DMS153 (cell line): ENCODE measurements at regions not wholly inside any gene's neighbourhood (a gene's known extent, or its start where the extent isn't known, plus 50 kb on each side); places are given as distances from the start of the nearest gene placed in this dataset.

Source experiments
- DNase-seq: peaks from one replicate; lab custom pipeline; 2025; lab: John Stamatoyannopoulos, UW

- DNase-seq: no peak
Observed at GRCh38 chr5:58255386-58255785, 204.5 kb downstream of the PLK2 start.

DNA sequence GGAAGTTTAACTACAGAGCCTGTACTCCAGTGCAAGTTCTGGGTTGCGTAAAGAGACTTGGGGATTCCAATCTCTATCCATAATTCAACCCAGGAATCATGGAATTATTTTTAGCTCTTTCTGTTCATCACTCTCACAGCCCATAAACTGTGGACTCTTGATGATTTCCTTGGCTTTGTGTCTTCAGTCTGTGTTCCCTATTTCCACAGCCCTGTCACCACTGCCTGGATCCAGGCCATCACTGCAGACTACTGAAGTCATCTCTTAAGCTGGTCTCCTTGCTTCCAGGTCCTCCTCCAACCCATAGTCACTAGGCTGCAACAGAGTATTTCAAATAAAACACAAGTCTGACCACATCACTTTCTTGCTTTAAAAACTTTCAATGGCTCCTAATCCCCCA, 211.7 kb downstream of the PLK2 start:
- DNase-seq: no peak

DNA sequence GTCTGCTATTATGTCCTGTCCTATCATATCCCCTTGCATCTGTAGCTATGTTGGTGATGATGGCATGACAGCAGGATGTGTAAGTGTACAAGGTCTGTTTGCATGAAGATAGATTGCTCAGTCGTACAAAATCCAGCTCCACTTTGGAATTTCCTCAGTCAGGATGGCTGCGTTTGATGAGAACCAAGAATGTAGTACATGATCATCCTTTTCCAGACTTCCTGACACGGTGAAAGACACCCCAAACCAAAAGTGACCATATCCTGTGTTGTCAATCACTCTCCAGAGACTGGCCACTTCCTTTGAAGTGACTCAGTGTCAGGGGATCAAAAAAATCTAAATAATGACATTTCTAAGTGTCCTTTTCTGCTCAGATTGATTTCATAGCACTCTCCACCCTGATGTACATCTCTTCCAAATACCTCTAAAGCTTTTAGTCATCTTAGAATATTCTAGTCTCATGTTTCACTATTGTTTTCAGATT, 213.4 kb downstream of the PLK2 start:
- DNase-seq: no peak

GRCh38 chr5:58245476-58245840, 214.4 kb downstream of the PLK2 start:
- DNase-seq: peak; percentile 53

- no peak for DNase-seq
Observed at GRCh38 chr5:58244819-58245475, 214.9 kb downstream of the PLK2 start.

GRCh38 chr5:58241389-58241788, 218.5 kb downstream of the PLK2 start:
- DNase-seq: no peak

- no peak for DNase-seq
Observed at GRCh38 chr5:58240322-58240721, 219.6 kb downstream of the PLK2 start.

- DNase-seq: no peak
Observed at GRCh38 chr5:58239731-58240130, 220.2 kb downstream of the PLK2 start.

DNA sequence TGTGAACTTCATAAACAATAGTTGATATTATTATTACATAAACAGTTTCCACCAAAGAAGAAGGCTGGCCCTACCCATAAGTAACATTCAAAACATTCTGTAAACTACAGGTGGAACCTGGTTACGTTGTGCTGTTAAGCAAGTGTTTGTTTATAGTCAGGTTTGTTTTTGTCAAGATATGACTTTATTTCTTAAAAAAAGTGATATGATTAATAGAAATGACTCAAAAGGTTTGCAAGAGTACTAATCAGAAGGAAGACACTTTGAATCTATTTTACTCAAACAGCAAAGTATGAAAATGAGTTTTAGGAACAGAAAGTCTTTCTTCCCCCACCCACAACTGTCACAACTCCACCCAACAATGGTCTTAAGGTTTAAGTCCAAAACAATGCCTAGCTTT, 220.8 kb downstream of the PLK2 start:
- no peak for DNase-seq

GRCh38 chr5:58236498-58236897, 223.4 kb downstream of the PLK2 start:
- no peak for DNase-seq

DNA sequence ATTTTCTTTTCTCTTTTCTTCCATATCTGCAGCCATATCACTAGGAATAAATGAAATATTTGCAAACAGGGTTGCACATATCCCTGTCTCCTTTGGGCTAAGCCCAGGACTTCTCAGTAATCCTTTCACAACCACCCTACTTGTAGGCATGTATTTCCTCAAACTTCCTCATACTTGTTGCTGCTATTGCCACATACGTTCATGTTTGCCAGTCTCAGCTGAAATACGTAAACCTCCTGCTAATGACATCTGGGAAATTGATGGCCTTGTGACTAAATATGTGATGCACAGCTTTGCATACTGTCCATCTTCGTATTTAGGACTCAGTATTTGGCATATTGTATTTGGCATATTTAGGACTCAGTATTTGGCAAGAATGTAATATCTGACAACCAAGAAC, 224.6 kb downstream of the PLK2 start:
- DNase-seq: no peak

- DNase-seq: no peak
Observed at GRCh38 chr5:58232130-58232529, 227.8 kb downstream of the PLK2 start.

GRCh38 chr5:58231041-58231440, 228.8 kb downstream of the PLK2 start:
- no peak for DNase-seq

DNA sequence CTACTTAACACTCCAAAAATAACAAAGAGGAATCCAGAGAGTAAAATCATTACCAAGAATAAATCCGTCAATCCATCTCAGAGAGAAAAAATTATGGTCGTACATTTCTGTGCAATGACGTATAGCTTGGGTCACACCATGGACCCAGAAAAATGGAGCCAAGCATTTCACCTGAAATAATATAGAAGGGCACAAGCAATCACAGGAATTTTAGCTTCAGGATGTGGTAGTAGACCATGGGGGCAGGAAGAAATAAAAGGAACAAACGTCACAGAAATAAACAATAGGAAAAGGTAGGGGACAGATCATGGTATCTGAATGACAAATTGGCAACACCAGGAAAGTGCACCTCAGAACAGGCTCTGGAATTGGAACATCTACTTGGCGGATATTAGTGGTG, 231.0 kb downstream of the PLK2 start:
- no peak for DNase-seq

DNA sequence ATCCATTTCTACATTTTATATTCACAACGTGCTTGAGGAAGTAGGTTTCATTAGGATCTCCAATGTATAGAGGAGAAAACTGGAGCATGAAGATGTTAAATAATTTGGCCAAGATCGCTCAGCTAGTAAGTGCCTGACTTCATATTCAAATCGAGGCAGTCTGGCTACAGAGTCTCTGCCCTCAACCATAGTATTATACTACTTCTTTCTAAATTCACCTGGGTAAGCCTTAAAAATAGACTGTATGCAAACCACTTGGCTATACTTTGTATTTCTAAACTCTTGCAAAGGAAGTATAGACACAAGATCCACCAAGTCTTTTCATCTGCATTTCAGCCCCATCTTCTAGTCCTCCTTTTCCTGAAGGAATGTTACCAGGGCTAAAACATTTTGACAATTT, 232.0 kb downstream of the PLK2 start:
- no peak for DNase-seq

GRCh38 chr5:58224661-58225060, 235.2 kb downstream of the PLK2 start:
- no peak for DNase-seq

GRCh38 chr5:58224221-58224620, 235.7 kb downstream of the PLK2 start:
- no peak for DNase-seq

DNA sequence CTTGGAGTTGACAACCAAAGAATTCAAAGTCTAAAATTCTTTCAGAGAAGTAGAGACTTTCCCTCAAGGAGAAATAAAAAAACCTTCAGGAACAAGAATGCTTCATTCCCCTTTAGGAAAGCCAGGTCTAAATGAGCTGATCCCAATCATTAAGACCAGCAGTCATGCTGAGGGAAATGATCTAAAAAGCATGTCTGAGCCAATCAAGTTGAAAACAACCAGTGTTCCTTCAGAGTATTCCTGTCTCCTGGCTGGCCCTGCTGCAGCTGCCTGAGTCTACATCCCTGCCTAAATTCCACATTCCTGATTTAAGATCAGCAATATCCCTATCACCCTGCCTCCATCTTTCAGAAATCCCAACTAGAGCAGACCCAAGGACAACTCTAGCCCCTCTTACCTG, 244.5 kb downstream of the PLK2 start:
- no peak for DNase-seq

DNA sequence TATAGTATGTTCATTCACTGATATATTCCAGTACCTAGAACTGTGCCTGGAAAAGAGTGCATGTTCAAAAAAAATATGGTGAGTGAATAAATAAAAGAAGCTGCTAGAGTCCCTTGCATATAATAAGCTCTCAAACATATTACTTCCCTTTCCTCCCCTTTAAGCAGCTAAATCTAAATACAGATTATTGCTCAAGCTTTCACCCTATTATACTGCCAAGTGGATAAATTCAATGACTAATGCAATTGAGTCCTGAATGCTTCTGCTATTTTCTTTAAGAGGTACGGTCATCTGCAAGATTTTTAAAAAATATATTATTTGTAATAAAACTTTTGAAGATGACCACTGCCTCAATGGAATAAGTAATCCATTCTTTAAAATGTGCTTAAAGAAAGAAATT, 248.4 kb downstream of the PLK2 start:
- no peak for DNase-seq

- no peak for DNase-seq
Observed at GRCh38 chr5:58208674-58209073, 251.2 kb downstream of the PLK2 start.

GRCh38 chr5:58207076-58207475, 252.8 kb downstream of the PLK2 start:
- DNase-seq: no peak

DNA sequence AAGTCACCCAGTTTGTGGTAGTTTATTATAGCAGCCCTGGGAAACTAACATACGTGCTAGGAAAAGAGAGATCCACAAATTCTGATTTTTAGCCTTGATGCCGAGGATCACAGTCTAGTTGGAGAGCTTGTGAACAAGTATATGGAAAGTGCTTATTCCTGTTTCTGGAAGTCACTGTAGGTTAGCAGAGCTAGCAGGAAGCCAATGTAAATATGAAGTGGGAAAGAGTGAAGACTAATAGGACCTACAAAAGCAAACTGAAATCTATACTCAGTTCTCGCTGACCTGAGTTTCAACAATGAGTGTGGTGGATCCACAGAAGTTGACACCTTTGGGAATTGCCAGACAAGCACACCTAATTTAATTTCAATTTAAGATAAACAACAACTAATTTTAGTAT, 254.9 kb downstream of the PLK2 start:
- DNase-seq: no peak

GRCh38 chr5:58202941-58203444, 256.9 kb downstream of the PLK2 start:
- no peak for DNase-seq

- no peak for DNase-seq
Observed at GRCh38 chr5:58201922-58202648, 257.8 kb downstream of the PLK2 start.
